SU-DHL-6 (cell line): ENCODE measurements at regions not wholly inside any gene's neighbourhood (a gene's known extent, or its start where the extent isn't known, plus 50 kb on each side); places are given as distances from the start of the nearest gene placed in this dataset.

Experiments used
- H2AFZ ChIP-seq: fragments of 200-600 bp; sonication (generic); 2 replicates; pipeline ENCODE4 v1.6.1; 2014; ENCODE audit warnings: low read depth, mild to moderate bottlenecking, moderate library complexity, mixed read lengths, antibody characterized with exemption, low read length; ENCODE audit not compliant: severe bottlenecking
- H3F3A ChIP-seq: fragments of 200-600 bp; shearing (Covaris generic); 2 replicates; pipeline ENCODE4 v1.6.0; 2016; ENCODE audit warnings: antibody characterized with exemption, mild to moderate bottlenecking; ENCODE audit not compliant: insufficient read depth
- H3K27ac ChIP-seq: fragments of 200-600 bp; sonication (generic); 2 replicates; pipeline ENCODE4 v1.5.1; 2016; ENCODE audit warnings: low read depth, mild to moderate bottlenecking, low read length, moderate library complexity, mixed read lengths
- H3K27me3 ChIP-seq: fragments of 200-600 bp; sonication (generic), shearing (Covaris generic); 2 replicates; pipeline ENCODE4 v1.6.0; 2014; ENCODE audit warnings: mild to moderate bottlenecking, low read length
- H3K36me3 ChIP-seq: fragments of 200-600 bp; sonication (generic); 2 replicates; pipeline ENCODE4 v1.6.1; 2014; ENCODE audit warnings: mild to moderate bottlenecking, low read length, mixed read lengths
- H3K4me2 ChIP-seq: fragments of 300-600, 200-600 bp; shearing (Covaris generic), sonication (generic); 2 replicates; pipeline ENCODE4 v1.6.0; 2014; ENCODE audit warnings: low read length, low read depth, mild to moderate bottlenecking; ENCODE audit not compliant: poor library complexity, severe bottlenecking
- H3K4me3 ChIP-seq: fragments of 200-600 bp; sonication (generic); 2 replicates; pipeline ENCODE4 v1.5.1; 2014; ENCODE audit warnings: antibody characterized with exemption, low read length, mild to moderate bottlenecking, mixed read lengths; ENCODE audit not compliant: insufficient read depth, poor library complexity, severe bottlenecking
- H3K79me2 ChIP-seq: fragments of 200-600 bp; sonication (generic); 2 replicates; pipeline ENCODE4 v1.6.1; 2014; ENCODE audit warnings: mild to moderate bottlenecking, low read length, moderate library complexity; ENCODE audit not compliant: insufficient read depth
- H3K9ac ChIP-seq: fragments of 200-600 bp; sonication (generic); 2 replicates; pipeline ENCODE4 v1.7.0; 2014; ENCODE audit warnings: mild to moderate bottlenecking, low read length
- H3K9me2 ChIP-seq: fragments of 200-600 bp; sonication (generic); replicated peaks from 2 replicates; pipeline ENCODE4 v1.6.1; 2014; ENCODE audit warnings: low read length; ENCODE audit not compliant: insufficient read depth
- H3K9me3 ChIP-seq: fragments of 200-600 bp; sonication (generic); 2 replicates; pipeline ENCODE4 v1.6.1; 2014; ENCODE audit warnings: low read length, mixed read lengths; ENCODE audit not compliant: insufficient read depth
- H4K20me1 ChIP-seq: fragments of 200-600 bp; sonication (generic); 2 replicates; pipeline ENCODE4 v1.6.1; 2014; ENCODE audit warnings: low read depth, mild to moderate bottlenecking, antibody characterized with exemption, low read length, moderate library complexity, mixed read lengths
- EZH2phosphoT487 ChIP-seq: fragments of 200-600 bp; sonication (generic), shearing (Covaris generic); conservative IDR thresholded peaks from 2 replicates; pipeline ENCODE4 v1.6.1; 2018; ENCODE audit warnings: mild to moderate bottlenecking, antibody characterized with exemption, low read length, moderate library complexity, mixed read lengths
- TF ChIP-seq, protein P1 (sequence below): fragments of 200-600 bp; sonication (generic); IDR thresholded peaks from one replicate; pipeline ENCODE4 v1.5.1; 2017; ENCODE audit warnings: antibody characterized with exemption, mild to moderate bottlenecking, low read length, moderate library complexity; ENCODE audit not compliant: insufficient read depth, poor library complexity, severe bottlenecking

DNA sequence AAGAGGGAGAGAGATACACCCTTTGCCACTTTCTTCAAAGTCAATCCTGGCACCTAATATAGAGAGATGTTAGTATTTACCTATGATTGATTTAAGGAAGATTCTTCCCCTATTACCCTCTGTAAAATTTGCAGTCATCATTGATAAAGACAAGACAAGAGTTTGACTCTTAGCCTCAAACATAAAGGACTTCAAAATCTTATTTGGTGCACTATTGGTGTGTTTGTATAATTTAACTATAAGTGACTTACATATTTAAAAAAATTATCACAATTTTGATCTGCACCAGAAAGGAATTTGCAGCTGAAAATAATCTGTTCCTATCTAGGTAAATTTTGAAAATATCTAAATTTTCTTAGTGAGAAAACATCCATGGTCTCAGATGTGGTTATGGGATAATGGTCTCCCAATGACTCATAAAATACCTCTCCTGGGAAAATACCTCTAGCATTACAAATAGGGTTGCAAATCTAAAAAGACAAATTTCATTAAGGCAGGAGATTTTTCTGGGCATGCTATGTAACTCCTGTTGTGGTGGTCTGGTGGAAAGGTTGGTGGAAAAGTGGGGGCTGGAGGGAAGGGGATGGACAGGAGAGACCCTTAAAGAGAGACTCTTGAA lies 173.6 kb upstream of the MED14 start:
- TF ChIP-seq, protein P1, sequence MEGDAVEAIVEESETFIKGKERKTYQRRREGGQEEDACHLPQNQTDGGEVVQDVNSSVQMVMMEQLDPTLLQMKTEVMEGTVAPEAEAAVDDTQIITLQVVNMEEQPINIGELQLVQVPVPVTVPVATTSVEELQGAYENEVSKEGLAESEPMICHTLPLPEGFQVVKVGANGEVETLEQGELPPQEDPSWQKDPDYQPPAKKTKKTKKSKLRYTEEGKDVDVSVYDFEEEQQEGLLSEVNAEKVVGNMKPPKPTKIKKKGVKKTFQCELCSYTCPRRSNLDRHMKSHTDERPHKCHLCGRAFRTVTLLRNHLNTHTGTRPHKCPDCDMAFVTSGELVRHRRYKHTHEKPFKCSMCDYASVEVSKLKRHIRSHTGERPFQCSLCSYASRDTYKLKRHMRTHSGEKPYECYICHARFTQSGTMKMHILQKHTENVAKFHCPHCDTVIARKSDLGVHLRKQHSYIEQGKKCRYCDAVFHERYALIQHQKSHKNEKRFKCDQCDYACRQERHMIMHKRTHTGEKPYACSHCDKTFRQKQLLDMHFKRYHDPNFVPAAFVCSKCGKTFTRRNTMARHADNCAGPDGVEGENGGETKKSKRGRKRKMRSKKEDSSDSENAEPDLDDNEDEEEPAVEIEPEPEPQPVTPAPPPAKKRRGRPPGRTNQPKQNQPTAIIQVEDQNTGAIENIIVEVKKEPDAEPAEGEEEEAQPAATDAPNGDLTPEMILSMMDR = no peak
- no peak for TF ChIP-seq EZH2phosphoT487
- H4K20me1 ChIP-seq = no peaks in the 10 kb centered on the region
- H3K4me3 ChIP-seq = no peak overlapping the region
- H3K36me3 ChIP-seq = no peaks in the 10 kb centered on the region
- no peak overlapping the region for H3K9ac ChIP-seq
- H3F3A ChIP-seq = no peaks in the 10 kb centered on the region
- H3K9me3 ChIP-seq = no peaks in the 10 kb centered on the region
- H3K27me3 ChIP-seq = no peaks in the 10 kb centered on the region
- H3K9me2 ChIP-seq = no peaks in the 10 kb centered on the region
- no peak overlapping the region for H2AFZ ChIP-seq
- no peak overlapping the region for H3K27ac ChIP-seq
- H3K4me2 ChIP-seq = no peak overlapping the region
- H3K79me2 ChIP-seq = no peaks in the 10 kb centered on the region

DNA sequence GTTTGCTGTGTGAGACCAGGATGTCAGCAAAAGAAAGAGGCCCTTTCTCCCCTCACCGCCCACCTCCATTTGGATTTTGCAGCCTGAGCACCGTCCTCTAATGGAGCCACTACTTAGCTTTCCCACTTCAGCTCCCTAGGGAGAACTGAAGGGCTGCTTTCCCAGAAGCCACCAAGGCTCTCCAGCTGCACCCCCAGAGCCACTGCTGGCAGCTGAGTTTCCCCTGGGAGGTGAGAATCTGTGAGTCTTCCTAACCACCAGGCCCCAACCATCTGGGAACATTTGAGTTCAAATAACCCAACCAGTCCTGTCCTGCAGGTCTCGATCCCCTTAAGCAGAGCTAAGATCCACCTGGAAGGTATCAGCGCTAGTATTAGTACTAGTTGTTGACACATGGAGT lies 173.1 kb upstream of the USP9X start:
- H3K9me3 ChIP-seq = no peaks in the 10 kb centered on the region
- no peaks in the 10 kb centered on the region for H3K36me3 ChIP-seq
- no peaks in the 10 kb centered on the region for H3F3A ChIP-seq
- H3K4me2 ChIP-seq = no peak overlapping the region
- H2AFZ ChIP-seq = no peak overlapping the region
- H3K27me3 ChIP-seq = no peaks in the 10 kb centered on the region
- TF ChIP-seq, protein P1 = no peak
- no peak for TF ChIP-seq EZH2phosphoT487
- H3K9me2 ChIP-seq = no peaks in the 10 kb centered on the region
- H3K27ac ChIP-seq = no peak overlapping the region
- H3K9ac ChIP-seq = no peak overlapping the region
- no peaks in the 10 kb centered on the region for H4K20me1 ChIP-seq
- H3K79me2 ChIP-seq = no peaks in the 10 kb centered on the region
- no peak overlapping the region for H3K4me3 ChIP-seq

DNA sequence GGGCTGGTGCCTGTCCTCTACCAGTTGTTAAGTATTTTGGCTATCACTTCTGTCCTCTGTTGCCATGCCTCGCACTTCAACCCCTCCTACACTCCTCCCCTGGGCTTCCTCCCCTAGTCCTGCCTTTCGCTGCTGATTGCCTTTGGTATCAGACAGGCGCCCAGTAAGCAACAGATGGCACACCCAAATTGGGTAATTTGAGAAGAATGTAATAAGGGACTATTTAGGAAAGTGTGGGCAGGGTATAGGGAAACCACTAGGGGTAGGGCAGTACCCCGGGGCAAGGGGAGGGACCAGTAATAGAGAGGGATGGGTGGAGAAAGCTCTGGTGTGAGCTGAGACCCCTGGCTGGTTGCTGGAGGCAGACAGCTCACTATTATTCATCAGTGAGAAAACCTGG lies 172.7 kb upstream of the USP9X start:
- no peaks in the 10 kb centered on the region for H4K20me1 ChIP-seq
- H3K9me2 ChIP-seq = no peaks in the 10 kb centered on the region
- no peak for TF ChIP-seq EZH2phosphoT487
- TF ChIP-seq, protein P1 = no peak
- H3K36me3 ChIP-seq = no peaks in the 10 kb centered on the region
- H3K4me2 ChIP-seq = no peak overlapping the region
- H3K9ac ChIP-seq = no peak overlapping the region
- no peak overlapping the region for H3K27ac ChIP-seq
- H3K4me3 ChIP-seq = no peak overlapping the region
- no peaks in the 10 kb centered on the region for H3K27me3 ChIP-seq
- H3F3A ChIP-seq = no peaks in the 10 kb centered on the region
- no peaks in the 10 kb centered on the region for H3K79me2 ChIP-seq
- H2AFZ ChIP-seq = no peak overlapping the region
- no peaks in the 10 kb centered on the region for H3K9me3 ChIP-seq

DNA sequence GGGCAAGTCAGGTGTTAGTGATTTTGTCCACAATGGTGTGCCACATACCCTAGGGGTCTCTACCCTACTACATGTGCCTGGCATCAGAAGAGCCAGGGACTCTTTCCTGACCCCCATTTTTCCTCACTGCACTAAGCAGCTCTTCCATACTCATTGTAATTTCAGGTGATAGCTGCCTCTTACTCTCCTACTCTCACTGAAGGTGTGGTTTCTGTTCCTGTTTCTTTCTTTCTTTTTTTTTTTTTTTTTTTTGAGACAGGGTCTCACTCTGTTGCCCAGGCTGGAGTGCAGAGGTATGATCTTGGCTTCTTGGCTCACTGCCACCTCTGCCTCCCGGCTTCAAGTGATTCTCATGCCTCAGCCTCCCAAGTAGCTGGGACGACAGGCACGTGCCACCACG lies 164.9 kb upstream of the USP9X start:
- H3K4me3 ChIP-seq = no peak overlapping the region
- no peaks in the 10 kb centered on the region for H3K36me3 ChIP-seq
- no peaks in the 10 kb centered on the region for H3K27me3 ChIP-seq
- no peaks in the 10 kb centered on the region for H3F3A ChIP-seq
- H3K9ac ChIP-seq = no peak overlapping the region
- H3K9me2 ChIP-seq = no peaks in the 10 kb centered on the region
- no peak overlapping the region for H3K27ac ChIP-seq
- H3K9me3 ChIP-seq = no peaks in the 10 kb centered on the region
- H3K79me2 ChIP-seq = no peaks in the 10 kb centered on the region
- H4K20me1 ChIP-seq = no peaks in the 10 kb centered on the region
- H3K4me2 ChIP-seq = no peak overlapping the region
- H2AFZ ChIP-seq = no peak overlapping the region
- TF ChIP-seq, protein P1 = no peak
